Muscle of leg (tissue), 3 donors: ENCODE measurements at regions not wholly inside any gene's neighbourhood (a gene's known extent, or its start where the extent isn't known, plus 50 kb on each side); places are given as distances from the start of the nearest gene placed in this dataset.
"Not testable (repeated sequence)": the region's sequence is repeated elsewhere in the genome, so short reads cannot be mapped to it uniquely, and the experiment has no call there.

ENCODE experiments used
- DNase-seq: peaks from one replicate; pipeline ENCODE4 v3.0.0; 2013
- H3K27ac ChIP-seq: one replicate; pipeline ENCODE4 v1.5.1; 2013; ENCODE audit warnings: mild to moderate bottlenecking, low read length, control low read depth
- H3K27me3 ChIP-seq: one replicate; pipeline ENCODE4 v1.6.1; 2013; ENCODE audit warnings: low read length; ENCODE audit not compliant: control insufficient read depth, insufficient read depth
- H3K36me3 ChIP-seq: one replicate; pipeline ENCODE4 v1.6.1; 2013; ENCODE audit warnings: low read length; ENCODE audit not compliant: control insufficient read depth, insufficient read depth
- H3K4me1 ChIP-seq: one replicate; pipeline ENCODE4 v1.6.1; 2013; ENCODE audit warnings: low read length; ENCODE audit not compliant: control insufficient read depth, insufficient read depth
- H3K4me3 ChIP-seq: one replicate; pipeline ENCODE4 v1.5.1; 2013; ENCODE audit warnings: low read length, control low read depth
- H3K9me3 ChIP-seq: replicated peaks from 2 replicates; pipeline ENCODE4 v1.6.1; 2013; ENCODE audit warnings: low read depth, low read length; ENCODE audit not compliant: control insufficient read depth
- WGBS: methylation state at CpG from one replicate; pipeline ENCODE4 v1.1.5; 2013; ENCODE audit warnings: missing lambda C conversion rate; ENCODE audit not compliant: insufficient coverage; 5-methylcytosine and 5-hydroxymethylcytosine counted together

- H3K4me3 ChIP-seq, H3K36me3 ChIP-seq, H3K4me1 ChIP-seq, H3K9me3 ChIP-seq, H3K27me3 ChIP-seq, H3K27ac ChIP-seq, DNase-seq: not testable (repeated sequence)
- no CpG with 5 or more reads among the region's 1 CpG for WGBS
Measured at GRCh38 chr1:145508053-145508452, 82.7 kb upstream of the NBPF20 start.

GRCh38 chr1:145505663-145506647 is 80.6 kb upstream of the NBPF20 start:
- H3K9me3 ChIP-seq, H3K27ac ChIP-seq, DNase-seq, H3K27me3 ChIP-seq, H3K36me3 ChIP-seq, H3K4me3 ChIP-seq, H3K4me1 ChIP-seq: not testable (repeated sequence)
- WGBS = no CpG with 5 or more reads among the region's 59 CpGs

GRCh38 chr1:145504834-145505413 is 79.5 kb upstream of the NBPF20 start:
- not testable (repeated sequence) for H3K27ac ChIP-seq, DNase-seq, H3K27me3 ChIP-seq, H3K4me1 ChIP-seq, H3K4me3 ChIP-seq, H3K36me3 ChIP-seq, H3K9me3 ChIP-seq
- no CpG with 5 or more reads among the region's 17 CpGs for WGBS

GRCh38 chr1:145504310-145504709 is 78.9 kb upstream of the NBPF20 start:
- H3K27ac ChIP-seq, H3K9me3 ChIP-seq, DNase-seq, H3K27me3 ChIP-seq, H3K36me3 ChIP-seq, H3K4me1 ChIP-seq, H3K4me3 ChIP-seq: not testable (repeated sequence)
- no CpG with 5 or more reads among the region's 2 CpGs for whole genome bisulfite sequencing

GRCh38 chr1:145500251-145500650 is 74.8 kb upstream of the NBPF20 start:
- H3K4me3 ChIP-seq, H3K36me3 ChIP-seq, H3K4me1 ChIP-seq, H3K27me3 ChIP-seq, H3K27ac ChIP-seq, DNase-seq, H3K9me3 ChIP-seq: not testable (repeated sequence)
- WGBS = no CpG with 5 or more reads among the region's 5 CpGs

GRCh38 chr1:145495077-145495871 is 69.9 kb upstream of the NBPF20 start:
- not testable (repeated sequence) for H3K27me3 ChIP-seq, H3K4me3 ChIP-seq, H3K27ac ChIP-seq, DNase-seq, H3K4me1 ChIP-seq, H3K36me3 ChIP-seq, H3K9me3 ChIP-seq
- WGBS = no CpG with 5 or more reads among the region's 7 CpGs

- not testable (repeated sequence) for H3K27ac ChIP-seq, H3K4me3 ChIP-seq, H3K9me3 ChIP-seq, H3K4me1 ChIP-seq, H3K36me3 ChIP-seq, DNase-seq
- peaks cover 14% of the 10 kb centered on the region for H3K27me3 ChIP-seq
- no CpG with 5 or more reads among the region's 31 CpGs for WGBS
Measured at GRCh38 chr1:145488193-145488933, 63.0 kb upstream of the NBPF20 start.

GRCh38 chr1:145487156-145487555 is 61.8 kb upstream of the NBPF20 start:
- DNase-seq, H3K4me3 ChIP-seq, H3K4me1 ChIP-seq, H3K9me3 ChIP-seq, H3K36me3 ChIP-seq, H3K27ac ChIP-seq: not testable (repeated sequence)
- H3K27me3 ChIP-seq = peaks cover 17% of the 10 kb centered on the region
- no CpG with 5 or more reads among the region's 36 CpGs for WGBS

- not testable (repeated sequence) for H3K4me3 ChIP-seq, H3K36me3 ChIP-seq, DNase-seq, H3K9me3 ChIP-seq, H3K4me1 ChIP-seq, H3K27ac ChIP-seq
- H3K27me3 ChIP-seq = peaks cover 19% of the 10 kb centered on the region
- WGBS = no CpG with 5 or more reads among the region's 4 CpGs
Measured at GRCh38 chr1:145484257-145484656, 58.9 kb upstream of the NBPF20 start.
